Upper lobe of right lung (tissue), 1 donor: ENCODE measurements at regions not wholly inside any gene's neighbourhood (a gene's known extent, or its start where the extent isn't known, plus 50 kb on each side); places are given as distances from the start of the nearest gene placed in this dataset.

Experiments used
- ATAC-seq: fragments of 200-7000 bp; cut with Tn5 transposase; one replicate; pipeline ENCODE4 v1.9.1; 2020; ENCODE audit warnings: mild to moderate bottlenecking, moderate library complexity
- DNase-seq: peaks from one replicate; pipeline ENCODE4 v3.0.0-alpha.2; 2020
- H3K27ac ChIP-seq: fragments of 200-600 bp; one replicate; pipeline ENCODE4 v1.8.0; 2022
- H3K27me3 ChIP-seq: fragments of 200-600 bp; one replicate; pipeline ENCODE4 v1.8.0; 2022; ENCODE audit warnings: mild to moderate bottlenecking
- H3K36me3 ChIP-seq: fragments of 200-600 bp; one replicate; pipeline ENCODE4 v1.8.0; 2022
- H3K4me1 ChIP-seq: fragments of 200-600 bp; one replicate; pipeline ENCODE4 v1.8.0; 2022
- H3K4me3 ChIP-seq: fragments of 200-600 bp; one replicate; pipeline ENCODE4 v1.8.0; 2022; ENCODE audit warnings: mild to moderate bottlenecking
- H3K9me3 ChIP-seq: fragments of 200-600 bp; one replicate; pipeline ENCODE4 v1.8.0; 2022
- CTCF ChIP-seq: fragments of 200-600 bp; IDR thresholded peaks from one replicate; pipeline ENCODE4 v1.8.0; 2022; ENCODE audit warnings: antibody characterized with exemption
- intact Hi-C: fragments of 100-400 bp; cut with DNase I; formaldehyde crosslinking; loops from one replicate; pipeline ENCODE4 v1.11.0; 2022
- donor health status: DM: no; HTN: yes; CAD: no; lungs with severe emphysema.

- intact Hi-C loops: no loop called here
- TF ChIP-seq CTCF: no peak
- DNase-seq: no peak
- Histone ChIP-seq H3K4me3 (no peak overlapping the region), H3K27ac (peak overlapping the region; percentile 19), H3K27me3 (no peaks in the 10 kb centered on the region), H3K9me3 (no peaks in the 10 kb centered on the region), H3K36me3 (no peaks in the 10 kb centered on the region), H3K4me1 (peaks cover 5% of the 10 kb centered on the region)
- peak; percentile 72 for ATAC-seq
Measured at GRCh38 chr10:113425541-113425951, 127.3 kb upstream of the HABP2 start.

- intact Hi-C loops: no loop called here
- TF ChIP-seq CTCF: no peak
- H3K27me3 ChIP-seq: no peaks in the 10 kb centered on the region
- H3K9me3 ChIP-seq: no peaks in the 10 kb centered on the region
- DNase-seq (no peak), ATAC-seq (peak; percentile 10)
- H3K4me3 ChIP-seq: no peak overlapping the region
- H3K27ac ChIP-seq: peak overlapping the region; percentile 8
- H3K36me3 ChIP-seq: no peaks in the 10 kb centered on the region
- H3K4me1 ChIP-seq: peaks cover 5% of the 10 kb centered on the region
Measured at GRCh38 chr10:113426181-113426877, 126.5 kb upstream of the HABP2 start.

- H3K9me3 ChIP-seq: no peaks in the 10 kb centered on the region
- H3K36me3 ChIP-seq: no peaks in the 10 kb centered on the region
- no peak for TF ChIP-seq CTCF
- no peak overlapping the region for H3K4me3 ChIP-seq
- H3K27ac ChIP-seq: no peak overlapping the region
- H3K27me3 ChIP-seq: no peaks in the 10 kb centered on the region
- peaks cover 5% of the 10 kb centered on the region for H3K4me1 ChIP-seq
- no peak for DNase-seq
- ATAC-seq: peak; percentile 18
- intact Hi-C loops: no loop called here
Measured at GRCh38 chr10:113427236-113427735, 125.6 kb upstream of the HABP2 start.

DNA sequence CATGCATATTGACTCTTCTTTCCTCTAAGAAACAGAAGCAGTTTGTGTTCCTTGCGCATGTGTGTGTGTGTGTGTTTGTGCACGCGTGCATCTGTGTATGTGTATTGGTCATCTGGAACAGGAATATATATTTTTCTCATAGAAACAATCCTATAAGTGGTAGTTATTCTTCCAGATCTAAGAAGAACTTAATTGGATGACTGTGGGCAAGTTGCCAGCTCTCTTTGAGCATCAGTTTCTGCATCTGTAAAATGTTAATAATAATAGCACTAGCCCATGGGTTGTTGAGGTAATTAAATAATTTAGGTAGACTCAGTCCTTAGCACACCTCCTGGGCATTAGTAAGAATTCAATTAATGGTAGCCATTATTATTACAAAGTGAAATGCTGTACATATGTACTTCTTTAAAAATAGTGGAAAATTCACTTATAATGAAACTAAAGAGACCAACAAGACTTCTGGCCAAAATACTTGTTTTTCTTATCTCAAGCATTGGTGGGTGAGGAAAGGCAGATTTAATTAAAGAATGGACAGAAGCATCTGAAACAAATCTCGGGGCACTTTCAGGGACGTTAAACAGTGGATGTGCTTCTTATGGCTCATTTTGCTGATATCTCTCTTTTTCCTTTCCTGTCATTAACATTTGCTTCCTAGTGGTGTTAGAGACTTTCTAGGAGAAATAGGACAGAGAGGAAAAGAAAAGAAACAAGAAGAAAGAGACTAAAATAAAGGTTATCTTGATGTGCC is 124.9 kb upstream of the HABP2 start:
- Histone ChIP-seq H3K36me3 (no peaks in the 10 kb centered on the region), H3K27ac (no peak overlapping the region), H3K4me3 (no peak overlapping the region), H3K4me1 (peaks cover 5% of the 10 kb centered on the region), H3K27me3 (no peaks in the 10 kb centered on the region), H3K9me3 (no peaks in the 10 kb centered on the region)
- intact Hi-C loops: no loop called here
- no peak for TF ChIP-seq CTCF
- no peak for DNase-seq
- no peak for ATAC-seq

DNA sequence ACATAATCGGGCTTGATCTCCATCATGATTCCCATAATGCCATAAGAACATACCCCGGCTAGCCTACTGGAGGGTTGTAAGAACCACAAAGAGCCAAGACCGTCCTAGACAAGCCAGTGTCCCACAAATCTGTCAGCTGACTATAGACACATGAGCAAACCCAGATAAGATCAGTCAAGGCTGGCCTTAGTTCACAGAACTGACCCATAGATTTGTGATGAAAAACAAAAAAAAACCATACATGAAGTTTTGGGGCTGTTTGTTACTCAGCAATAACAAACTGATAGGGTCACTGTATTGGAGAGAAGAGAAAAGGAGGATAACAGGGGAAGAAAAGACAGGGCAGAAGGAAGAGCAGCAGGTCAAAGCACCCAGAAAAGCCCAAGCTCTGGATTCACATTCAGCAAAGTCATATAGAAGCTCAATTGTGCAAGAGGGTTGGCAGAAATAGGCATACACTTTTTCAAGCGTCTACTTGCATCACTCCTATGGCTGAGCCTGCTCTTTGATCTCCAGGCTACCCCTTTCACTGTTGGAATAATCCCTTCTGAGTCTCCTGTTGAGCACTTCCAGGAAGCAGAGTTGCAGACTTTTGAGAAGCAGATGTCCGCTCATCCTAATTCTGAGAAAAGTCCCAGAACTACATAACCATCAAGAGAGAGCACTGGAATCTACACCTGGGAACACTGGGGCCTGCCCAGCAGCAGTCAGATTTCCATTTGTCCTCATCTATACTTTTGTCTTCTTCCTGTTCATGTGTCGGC is 122.0 kb upstream of the HABP2 start:
- DNase-seq (no peak), ATAC-seq (no peak)
- no peak overlapping the region for H3K27ac ChIP-seq
- no peaks in the 10 kb centered on the region for H3K27me3 ChIP-seq
- no peak overlapping the region for H3K4me3 ChIP-seq
- no peaks in the 10 kb centered on the region for H3K4me1 ChIP-seq
- no peaks in the 10 kb centered on the region for H3K36me3 ChIP-seq
- intact Hi-C loops: no loop called here
- no peak for TF ChIP-seq CTCF
- H3K9me3 ChIP-seq: no peaks in the 10 kb centered on the region
